ENCODE measurements at regions not wholly inside any gene's neighbourhood (a gene's known extent, or its start where the extent isn't known, plus 50 kb on each side); places are given as distances from the start of the nearest gene placed in this dataset.

DNA sequence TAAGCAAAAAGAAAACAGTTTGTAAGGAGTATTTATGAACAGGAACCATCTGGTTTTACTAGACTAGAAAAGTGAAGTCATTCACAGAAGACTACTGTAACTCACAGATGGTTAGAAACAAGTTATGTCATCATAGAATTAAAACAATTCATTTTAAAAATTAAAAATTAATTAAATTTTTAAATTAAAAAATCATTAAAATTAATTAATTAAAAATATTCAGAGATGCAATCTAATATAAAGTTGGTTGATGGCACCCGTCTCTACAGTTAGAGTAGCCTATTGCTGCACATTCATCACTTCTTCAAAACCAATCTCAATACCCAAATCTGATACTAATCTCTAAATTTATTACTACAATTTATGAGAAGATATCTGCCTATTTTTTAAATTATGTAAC is 454.8 kb upstream of the NUPR2 start:
- DNase-seq (ENCODE audit: low read depth) (no peak), FAIRE-seq (no peak)
- H3K27me3 ChIP-seq (ENCODE audit: control insufficient read depth, insufficient read depth, low read length): no peaks in the 10 kb centered on the region
- no peaks in the 10 kb centered on the region for H3K36me3 ChIP-seq (ENCODE audit: control insufficient read depth, insufficient read depth, low read length)
- no peak overlapping the region for H3K4me3 ChIP-seq (ENCODE audit: low read depth, low read length)
- TF ChIP-seq, protein P1, sequence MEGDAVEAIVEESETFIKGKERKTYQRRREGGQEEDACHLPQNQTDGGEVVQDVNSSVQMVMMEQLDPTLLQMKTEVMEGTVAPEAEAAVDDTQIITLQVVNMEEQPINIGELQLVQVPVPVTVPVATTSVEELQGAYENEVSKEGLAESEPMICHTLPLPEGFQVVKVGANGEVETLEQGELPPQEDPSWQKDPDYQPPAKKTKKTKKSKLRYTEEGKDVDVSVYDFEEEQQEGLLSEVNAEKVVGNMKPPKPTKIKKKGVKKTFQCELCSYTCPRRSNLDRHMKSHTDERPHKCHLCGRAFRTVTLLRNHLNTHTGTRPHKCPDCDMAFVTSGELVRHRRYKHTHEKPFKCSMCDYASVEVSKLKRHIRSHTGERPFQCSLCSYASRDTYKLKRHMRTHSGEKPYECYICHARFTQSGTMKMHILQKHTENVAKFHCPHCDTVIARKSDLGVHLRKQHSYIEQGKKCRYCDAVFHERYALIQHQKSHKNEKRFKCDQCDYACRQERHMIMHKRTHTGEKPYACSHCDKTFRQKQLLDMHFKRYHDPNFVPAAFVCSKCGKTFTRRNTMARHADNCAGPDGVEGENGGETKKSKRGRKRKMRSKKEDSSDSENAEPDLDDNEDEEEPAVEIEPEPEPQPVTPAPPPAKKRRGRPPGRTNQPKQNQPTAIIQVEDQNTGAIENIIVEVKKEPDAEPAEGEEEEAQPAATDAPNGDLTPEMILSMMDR (IDR thresholded peaks at IDR 0.05; ENCODE audit: insufficient read depth, low read length, severe bottlenecking): no peak

DNA sequence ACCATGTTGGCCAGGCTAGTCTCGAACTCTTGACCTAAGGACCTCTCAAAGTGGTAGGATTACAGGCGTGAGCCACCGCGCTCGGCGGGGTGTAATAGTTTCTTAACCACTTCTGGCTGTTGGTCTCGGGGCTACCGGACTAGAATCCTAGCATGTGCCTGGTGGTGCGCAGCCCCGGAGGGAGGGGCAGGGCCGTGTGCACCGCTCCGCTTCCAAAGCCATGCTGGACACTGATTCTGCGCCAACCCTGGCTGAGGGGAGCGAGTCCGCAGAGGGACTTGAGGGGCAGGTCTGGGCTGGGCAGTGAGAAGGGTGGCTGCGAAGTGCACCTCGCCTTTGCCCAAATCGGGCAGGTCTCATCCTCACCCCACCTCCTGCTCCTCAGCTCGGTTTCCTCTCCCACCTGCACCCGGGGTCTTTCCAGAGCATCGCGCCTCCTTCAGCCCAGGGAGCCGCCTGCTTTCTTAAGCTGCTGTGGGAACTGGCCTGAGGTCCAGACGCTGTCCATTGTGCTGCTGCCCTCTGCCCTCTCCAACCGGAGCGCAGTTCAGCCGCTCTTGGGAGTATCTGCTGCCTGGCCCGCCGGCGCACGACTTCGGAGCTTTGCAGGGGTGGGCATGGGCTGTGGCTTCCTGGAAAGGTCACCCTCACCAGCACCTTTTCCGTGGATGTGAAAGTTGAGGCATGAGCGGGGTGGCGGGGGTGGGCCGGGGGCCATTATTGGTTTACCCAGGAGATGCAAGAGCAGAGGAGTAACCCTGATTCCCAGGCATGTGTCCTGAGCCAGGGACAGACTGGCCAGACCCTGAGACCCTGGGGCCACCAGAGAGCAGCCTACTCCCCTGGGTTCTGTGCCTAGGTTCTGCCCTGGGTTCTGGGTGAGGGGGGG is 422.6 kb upstream of the NUPR2 start:
- DNase-seq (ENCODE audit: low read depth) (no peak), FAIRE-seq (no peak)
- TF ChIP-seq, protein P1 (IDR thresholded peaks at IDR 0.05; ENCODE audit: insufficient read depth, low read length, severe bottlenecking): no peak
- no peaks in the 10 kb centered on the region for H3K36me3 ChIP-seq (ENCODE audit: control insufficient read depth, insufficient read depth, low read length)
- H3K27me3 ChIP-seq (ENCODE audit: control insufficient read depth, insufficient read depth, low read length): no peaks in the 10 kb centered on the region
- no peak overlapping the region for H3K4me3 ChIP-seq (ENCODE audit: low read depth, low read length)

DNA sequence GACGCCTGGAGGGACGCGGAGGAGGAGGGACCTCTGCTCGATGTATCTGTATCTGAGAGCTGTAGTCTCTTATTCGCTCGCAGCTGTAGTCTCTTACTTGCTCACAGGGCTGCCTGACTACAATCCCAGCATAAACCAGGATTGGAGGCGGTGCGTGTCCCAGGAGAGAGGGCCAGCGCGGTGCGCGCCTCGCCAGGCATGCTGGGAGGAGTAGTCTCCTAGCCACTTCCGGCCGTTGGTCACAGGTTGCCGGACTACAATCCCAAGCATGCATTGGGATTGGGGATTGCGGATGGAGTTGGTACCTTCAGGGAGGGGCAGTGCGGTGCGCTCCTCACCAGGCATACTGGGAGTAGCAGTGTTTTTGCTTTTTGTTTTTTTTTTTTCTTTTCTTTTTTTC is 421.7 kb upstream of the NUPR2 start:
- TF ChIP-seq, protein P1 (IDR thresholded peaks at IDR 0.05; ENCODE audit: insufficient read depth, low read length, severe bottlenecking): no peak
- H3K4me3 ChIP-seq (ENCODE audit: low read depth, low read length): no peak overlapping the region
- H3K36me3 ChIP-seq (ENCODE audit: control insufficient read depth, insufficient read depth, low read length): no peaks in the 10 kb centered on the region
- FAIRE-seq (no peak), DNase-seq (ENCODE audit: low read depth) (no peak)
- no peaks in the 10 kb centered on the region for H3K27me3 ChIP-seq (ENCODE audit: control insufficient read depth, insufficient read depth, low read length)

DNA sequence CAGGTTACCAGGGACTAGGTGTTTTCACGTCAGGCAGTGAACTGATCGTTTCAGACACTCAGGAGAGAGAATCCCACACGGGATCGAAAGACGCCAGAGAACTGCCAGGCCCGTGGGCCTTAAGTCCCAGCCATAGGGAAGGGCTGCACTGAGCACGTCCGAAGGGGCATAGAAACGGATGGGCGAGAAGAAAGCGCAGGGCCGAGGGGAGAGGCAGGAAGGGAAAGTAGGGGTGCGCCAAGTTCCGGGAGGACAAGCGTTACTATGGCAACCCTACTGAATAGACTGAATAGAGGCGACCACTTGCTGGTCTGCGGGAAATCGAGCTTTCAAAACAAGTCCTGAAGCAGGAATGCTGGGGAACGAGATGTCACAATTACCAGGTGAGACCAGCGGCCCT is 421.3 kb upstream of the NUPR2 start:
- no peak overlapping the region for H3K4me3 ChIP-seq (ENCODE audit: low read depth, low read length)
- no peak for FAIRE-seq
- no peak for DNase-seq (ENCODE audit: low read depth)
- no peaks in the 10 kb centered on the region for H3K27me3 ChIP-seq (ENCODE audit: control insufficient read depth, insufficient read depth, low read length)
- TF ChIP-seq, protein P1 (IDR thresholded peaks at IDR 0.05; ENCODE audit: insufficient read depth, low read length, severe bottlenecking): no peak
- no peaks in the 10 kb centered on the region for H3K36me3 ChIP-seq (ENCODE audit: control insufficient read depth, insufficient read depth, low read length)

DNA sequence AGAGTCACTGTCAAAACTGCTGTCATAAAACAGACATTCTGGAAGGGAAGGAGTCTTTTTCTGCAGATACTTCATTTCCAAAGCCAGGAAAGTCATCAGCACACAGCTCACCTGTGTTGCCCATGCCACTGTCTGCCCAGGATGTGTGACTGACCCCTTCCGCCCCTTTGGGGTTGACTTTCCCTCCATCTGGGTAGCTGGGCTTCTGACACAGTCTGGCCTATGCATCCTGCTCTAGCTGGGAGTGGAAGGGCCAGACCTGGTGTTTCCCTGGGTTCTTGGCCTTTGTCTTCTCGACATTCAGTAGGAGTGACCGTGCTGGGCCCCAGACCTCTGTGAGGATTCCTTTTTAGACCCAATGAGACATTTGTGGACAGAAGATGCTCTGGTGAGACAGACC is 378.9 kb upstream of the NUPR2 start:
- TF ChIP-seq, protein P1 (IDR thresholded peaks at IDR 0.05; ENCODE audit: insufficient read depth, low read length, severe bottlenecking): no peak
- FAIRE-seq: no peak
- H3K4me3 ChIP-seq (ENCODE audit: low read depth, low read length): no peak overlapping the region
- no peaks in the 10 kb centered on the region for H3K27me3 ChIP-seq (ENCODE audit: control insufficient read depth, insufficient read depth, low read length)
- DNase-seq (ENCODE audit: low read depth): no peak
- H3K36me3 ChIP-seq (ENCODE audit: control insufficient read depth, insufficient read depth, low read length): no peaks in the 10 kb centered on the region
